GM12892 (cell line): ENCODE measurements at regions not wholly inside any gene's neighbourhood (a gene's known extent, or its start where the extent isn't known, plus 50 kb on each side); places are given as distances from the start of the nearest gene placed in this dataset.

ENCODE experiments used
- POLR2A ChIP-seq: IDR thresholded peaks from 2 replicates; pipeline ENCODE4 v1.6.1; 2011; ENCODE audit warnings: low read depth, low read length, control low read depth
- POLR2AphosphoS5 ChIP-seq: IDR thresholded peaks from 2 replicates; pipeline ENCODE4 v1.6.1; 2011; ENCODE audit warnings: low read depth, low read length, control low read depth
- TAF1 ChIP-seq: IDR thresholded peaks from 2 replicates; pipeline ENCODE4 v1.6.1; 2011; ENCODE audit warnings: low read depth, mild to moderate bottlenecking, control low read depth, low read length, borderline replicate concordance

DNA sequence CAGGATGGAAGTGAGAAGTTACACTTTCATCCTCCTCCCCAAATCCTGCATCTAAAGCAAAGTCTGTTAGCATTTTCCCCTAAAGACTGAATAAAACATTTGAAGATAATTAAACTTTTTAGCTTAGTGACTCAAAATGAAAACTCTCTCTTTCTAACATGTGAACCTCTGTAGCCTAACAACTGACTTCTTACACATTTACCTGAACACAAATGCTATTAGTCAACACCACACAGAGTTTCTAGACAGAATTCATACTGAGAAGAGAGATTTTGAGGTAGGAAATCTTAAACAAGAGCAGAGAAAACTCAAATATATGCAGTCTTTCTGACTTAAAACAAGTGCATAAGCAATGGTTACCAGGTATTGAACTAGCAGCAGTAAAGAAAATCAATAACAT is 149.9 kb upstream of the SMLR1 start:
- TF ChIP-seq POLR2AphosphoS5 (no peak), POLR2A (no peak), TAF1 (no peak)
